ENCODE measurements at regions not wholly inside any gene's neighbourhood (a gene's known extent, or its start where the extent isn't known, plus 50 kb on each side); places are given as distances from the start of the nearest gene placed in this dataset.

- no peak for TF ChIP-seq CTCF (IDR thresholded peaks at IDR 0.05; ENCODE audit: borderline replicate concordance, extremely low read depth, low read length, poor library complexity, severe bottlenecking)
- no peak for TF ChIP-seq EZH2 (IDR thresholded peaks at IDR 0.05; ENCODE audit: borderline replicate concordance, low read depth, low read length, severe bottlenecking)
Measured at GRCh38 chr1:189152685-189153084, 1325.0 kb downstream of the BRINP3 start.
